ENCODE measurements at regions not wholly inside any gene's neighbourhood (a gene's known extent, or its start where the extent isn't known, plus 50 kb on each side); places are given as distances from the start of the nearest gene placed in this dataset.

DNA sequence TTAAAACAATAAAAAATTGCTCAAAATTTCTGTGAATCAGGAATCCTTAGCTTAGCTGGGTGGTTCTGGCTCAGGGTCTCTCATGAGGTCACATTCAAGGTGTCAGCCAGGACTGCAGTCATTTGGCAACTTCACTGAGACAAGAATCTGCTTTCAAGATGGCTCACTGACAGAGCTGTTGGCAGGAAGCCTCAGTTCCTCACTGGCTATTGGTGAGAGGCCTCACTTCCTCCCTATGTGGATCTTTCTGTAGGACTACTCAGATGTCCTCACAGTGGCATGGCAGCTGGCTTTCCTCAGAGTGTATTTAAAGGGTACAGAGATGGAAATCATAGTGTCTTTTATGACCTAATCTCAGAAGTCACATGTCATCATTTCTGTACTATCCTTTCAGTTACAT lies 785.7 kb downstream of the ADGRL2 start:
- Histone ChIP-seq H3K27ac (ENCODE audit: insufficient read depth, low read length) (no peak overlapping the region), H3K56ac (ENCODE audit: extremely low read depth, insufficient read depth, low read length) (no peak overlapping the region), H2BK120ac (ENCODE audit: low read depth, low read length) (no peak overlapping the region), H3K9ac (ENCODE audit: low read depth, low read length) (no peak overlapping the region), H4K5ac (ENCODE audit: low read depth, low read length) (no peak overlapping the region), H3K27me3 (ENCODE audit: control insufficient read depth, insufficient read depth, low read length) (no peaks in the 10 kb centered on the region), H2BK20ac (ENCODE audit: low read depth, low read length) (no peak overlapping the region), H3K4me2 (ENCODE audit: low read depth, low read length) (no peak overlapping the region), H4K91ac (ENCODE audit: insufficient read depth, low read depth, low read length) (no peak overlapping the region), H2AK5ac (ENCODE audit: low read depth, low read length) (no peak overlapping the region), H3K79me1 (ENCODE audit: low read depth in 1 of 2, low read length in 2 of 2) (no peaks in the 10 kb centered on the region), H3K36me3 (ENCODE audit: control insufficient read depth, insufficient read depth, low read length) (no peaks in the 10 kb centered on the region), H3K9me3 (ENCODE audit: control insufficient read depth, insufficient read depth, low read length) (peaks cover 5% of the 10 kb centered on the region), H3K14ac (replicated peaks; ENCODE audit: low read depth, low read length) (no peak overlapping the region), H3K4me1 (ENCODE audit: control insufficient read depth, insufficient read depth, low read length) (no peaks in the 10 kb centered on the region), H2AK9ac (replicated peaks; ENCODE audit: low read depth, low read length, poor library complexity) (no peak overlapping the region), H2BK15ac (ENCODE audit: low read depth, low read length) (no peak overlapping the region), H3K18ac (ENCODE audit: low read depth, low read length) (no peak overlapping the region), H3K23ac (ENCODE audit: low read depth, low read length) (no peak overlapping the region), H4K20me1 (ENCODE audit: insufficient read depth, low read length) (no peaks in the 10 kb centered on the region), H4K8ac (ENCODE audit: low read depth in 2 of 2, low read length in 2 of 2) (no peak overlapping the region), H3K9me1 (ENCODE audit: insufficient read depth, low read length) (no peaks in the 10 kb centered on the region), H3K4me3 (ENCODE audit: insufficient read depth, low read depth, low read length) (no peak overlapping the region), H2AFZ (replicated peaks; ENCODE audit: low read length, poor library complexity) (no peak overlapping the region), H2BK5ac (ENCODE audit: low read depth, low read length, poor library complexity, severe bottlenecking) (no peak overlapping the region), H3K4ac (ENCODE audit: low read depth, low read length) (no peak overlapping the region)
- intact Hi-C loops (cut with micrococcal nuclease) = no loop called here
- ATAC-seq (ENCODE audit: low read depth) (no peak), DNase-seq (no peak)
- CTCF ChIA-PET = no interaction called here
- dilution Hi-C loops (cut with HindIII; ENCODE audit: low sequenced_read_pairs, unreplicated experiment) = no loop called here
- in situ Hi-C loops (cut with MboI; ENCODE audit: low sequenced_read_pairs) = no loop called here
- no TSS peak for BruUV-seq (replicated peaks)
- no peak for TF ChIP-seq RFX5 (IDR thresholded peaks at IDR 0.05; ENCODE audit: low read depth, low read length)
- TF ChIP-seq, protein P1, sequence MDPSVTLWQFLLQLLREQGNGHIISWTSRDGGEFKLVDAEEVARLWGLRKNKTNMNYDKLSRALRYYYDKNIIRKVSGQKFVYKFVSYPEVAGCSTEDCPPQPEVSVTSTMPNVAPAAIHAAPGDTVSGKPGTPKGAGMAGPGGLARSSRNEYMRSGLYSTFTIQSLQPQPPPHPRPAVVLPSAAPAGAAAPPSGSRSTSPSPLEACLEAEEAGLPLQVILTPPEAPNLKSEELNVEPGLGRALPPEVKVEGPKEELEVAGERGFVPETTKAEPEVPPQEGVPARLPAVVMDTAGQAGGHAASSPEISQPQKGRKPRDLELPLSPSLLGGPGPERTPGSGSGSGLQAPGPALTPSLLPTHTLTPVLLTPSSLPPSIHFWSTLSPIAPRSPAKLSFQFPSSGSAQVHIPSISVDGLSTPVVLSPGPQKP (IDR thresholded peaks at IDR 0.05; ENCODE audit: borderline replicate concordance, low read depth, low read length) = no peak
- no peak for TF ChIP-seq MAFK (IDR thresholded peaks at IDR 0.05; ENCODE audit: low read depth, low read length)
- no peak for TF ChIP-seq RCOR1 (IDR thresholded peaks at IDR 0.05; ENCODE audit: insufficient replicate concordance, low read length)
- TF ChIP-seq BHLHE40 (IDR thresholded peaks at IDR 0.05; ENCODE audit: low read depth, low read length) = no peak
- TF ChIP-seq SMC3 (IDR thresholded peaks at IDR 0.05; ENCODE audit: low read depth, low read length) = no peak
- no peak for TF ChIP-seq FOS (IDR thresholded peaks at IDR 0.05; ENCODE audit: low read depth, low read length)
- TF ChIP-seq MAZ (IDR thresholded peaks at IDR 0.05; ENCODE audit: borderline replicate concordance, low read depth, low read length) = no peak
- POLR2A ChIA-PET (ENCODE audit: unreplicated experiment) = no interaction called here
